HEK293 (cell line): ENCODE measurements at regions not wholly inside any gene's neighbourhood (a gene's known extent, or its start where the extent isn't known, plus 50 kb on each side); places are given as distances from the start of the nearest gene placed in this dataset.

Source experiments
- ZEB2 ChIP-seq: fragments of 450-650 bp; formaldehyde crosslinking; IDR thresholded peaks from 2 replicates; pipeline ENCODE4 v1.5.1; 2016; ENCODE audit warnings: missing biosample characterization, missing genetic modification characterization
- ZNF133 ChIP-seq: fragments of 450-650 bp; formaldehyde crosslinking; IDR thresholded peaks from 2 replicates; pipeline ENCODE4 v1.5.1; 2016; ENCODE audit warnings: missing biosample characterization, missing genetic modification characterization
- ZNF24 ChIP-seq: fragments of 450-650 bp; formaldehyde crosslinking; IDR thresholded peaks from 2 replicates; pipeline ENCODE4 v1.5.1; 2016; ENCODE audit warnings: missing biosample characterization, missing genetic modification characterization
- ZNF639 ChIP-seq: fragments of 450-650 bp; formaldehyde crosslinking; IDR thresholded peaks from 2 replicates; pipeline ENCODE4 v1.5.1; 2016; ENCODE audit warnings: missing biosample characterization, missing genetic modification characterization
- TF ChIP-seq, protein P1 (sequence below): fragments of 450-650 bp; formaldehyde crosslinking; IDR thresholded peaks from 2 replicates; pipeline ENCODE4 v1.5.1; 2016; ENCODE audit warnings: missing biosample characterization, missing genetic modification characterization

- TF ChIP-seq, protein P1, sequence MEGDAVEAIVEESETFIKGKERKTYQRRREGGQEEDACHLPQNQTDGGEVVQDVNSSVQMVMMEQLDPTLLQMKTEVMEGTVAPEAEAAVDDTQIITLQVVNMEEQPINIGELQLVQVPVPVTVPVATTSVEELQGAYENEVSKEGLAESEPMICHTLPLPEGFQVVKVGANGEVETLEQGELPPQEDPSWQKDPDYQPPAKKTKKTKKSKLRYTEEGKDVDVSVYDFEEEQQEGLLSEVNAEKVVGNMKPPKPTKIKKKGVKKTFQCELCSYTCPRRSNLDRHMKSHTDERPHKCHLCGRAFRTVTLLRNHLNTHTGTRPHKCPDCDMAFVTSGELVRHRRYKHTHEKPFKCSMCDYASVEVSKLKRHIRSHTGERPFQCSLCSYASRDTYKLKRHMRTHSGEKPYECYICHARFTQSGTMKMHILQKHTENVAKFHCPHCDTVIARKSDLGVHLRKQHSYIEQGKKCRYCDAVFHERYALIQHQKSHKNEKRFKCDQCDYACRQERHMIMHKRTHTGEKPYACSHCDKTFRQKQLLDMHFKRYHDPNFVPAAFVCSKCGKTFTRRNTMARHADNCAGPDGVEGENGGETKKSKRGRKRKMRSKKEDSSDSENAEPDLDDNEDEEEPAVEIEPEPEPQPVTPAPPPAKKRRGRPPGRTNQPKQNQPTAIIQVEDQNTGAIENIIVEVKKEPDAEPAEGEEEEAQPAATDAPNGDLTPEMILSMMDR, result no peak
- no peak for TF ChIP-seq ZEB2 (tag by site-specific recombination)
- no peak for TF ChIP-seq ZNF639
- TF ChIP-seq ZNF24 (tag by site-specific recombination), result no peak
- TF ChIP-seq ZNF133, result no peak
Observed at GRCh38 chr13:53788286-53788685, 759.7 kb downstream of the OLFM4 start.
